Activated CD8-positive, alpha-beta memory T cell treated with anti-CD3 and anti-CD28 coated beads, Interleukin-2, amount 50 U/mL, for 1 hour (primary cell): ENCODE measurements at regions not wholly inside any gene's neighbourhood (a gene's known extent, or its start where the extent isn't known, plus 50 kb on each side); places are given as distances from the start of the nearest gene placed in this dataset.

Source experiments
- DNase-seq: peaks from one replicate; pipeline ENCODE4 v3.0.0-alpha.2; 2020; ENCODE audit errors: extremely low read depth

- no peak for DNase-seq
These were observed 616.6 kb downstream of the FGF9 start for GRCh38 chr13:22287343-22287920.

GRCh38 chr13:22288496-22288895 lies 617.6 kb downstream of the FGF9 start:
- no peak for DNase-seq

- DNase-seq, result no peak
These were observed 618.8 kb downstream of the FGF9 start for GRCh38 chr13:22289711-22290110.

DNA sequence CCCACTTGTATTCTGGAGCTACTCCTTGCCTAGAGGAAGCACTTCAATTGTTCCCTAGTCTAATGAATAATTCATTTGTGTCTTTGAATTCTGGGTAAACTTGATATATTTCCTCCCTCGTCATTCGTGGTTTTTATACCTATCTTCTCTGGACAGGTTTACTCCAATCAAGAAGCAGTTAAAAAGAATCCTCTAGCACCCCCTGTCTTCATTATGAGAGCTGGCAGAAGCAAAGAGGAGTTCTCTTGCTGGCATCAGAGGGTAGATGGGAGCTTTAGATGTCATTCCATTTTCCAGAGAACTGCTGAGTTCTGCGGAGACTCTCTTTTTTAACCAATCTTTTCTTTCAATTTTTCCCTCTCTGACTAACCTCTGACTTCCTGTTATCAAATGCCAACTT lies 627.7 kb downstream of the FGF9 start:
- no peak for DNase-seq

DNA sequence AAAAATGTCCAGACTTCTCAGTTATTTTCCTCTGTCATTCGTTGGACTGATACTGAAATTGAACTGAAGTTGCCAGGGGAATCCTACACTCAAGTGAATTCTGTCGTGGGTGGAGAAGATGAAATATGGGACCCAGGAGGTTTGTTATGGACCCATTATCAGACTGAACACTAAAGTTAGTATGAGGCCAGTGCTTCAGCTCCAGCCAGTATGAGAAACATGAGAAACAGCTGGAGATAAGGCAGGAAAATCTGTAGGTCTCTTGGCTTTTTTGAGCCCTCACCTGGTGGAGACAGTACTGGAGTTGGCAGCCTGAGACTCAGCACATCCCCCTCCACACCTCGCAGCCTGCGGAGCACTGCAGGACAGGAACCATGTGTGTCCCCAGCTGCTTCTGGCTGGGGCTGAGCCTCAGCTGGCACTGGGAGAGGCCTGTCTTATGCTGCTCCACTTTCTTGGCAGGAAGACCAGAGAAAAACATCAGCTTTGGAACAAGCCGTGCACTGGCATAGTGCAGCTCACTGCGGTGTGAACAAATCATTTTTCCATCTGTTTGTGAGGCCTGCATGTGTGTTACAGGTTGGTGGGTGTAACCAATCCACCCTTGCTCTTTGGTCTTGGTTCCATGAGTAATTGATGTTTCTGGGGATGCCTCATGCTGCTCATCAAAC lies 641.0 kb downstream of the FGF9 start:
- no peak for DNase-seq

- no peak for DNase-seq
These were observed 641.5 kb downstream of the FGF9 start for GRCh38 chr13:22312405-22312803.

GRCh38 chr13:22316494-22317025 lies 645.7 kb downstream of the FGF9 start:
- DNase-seq, result no peak

DNA sequence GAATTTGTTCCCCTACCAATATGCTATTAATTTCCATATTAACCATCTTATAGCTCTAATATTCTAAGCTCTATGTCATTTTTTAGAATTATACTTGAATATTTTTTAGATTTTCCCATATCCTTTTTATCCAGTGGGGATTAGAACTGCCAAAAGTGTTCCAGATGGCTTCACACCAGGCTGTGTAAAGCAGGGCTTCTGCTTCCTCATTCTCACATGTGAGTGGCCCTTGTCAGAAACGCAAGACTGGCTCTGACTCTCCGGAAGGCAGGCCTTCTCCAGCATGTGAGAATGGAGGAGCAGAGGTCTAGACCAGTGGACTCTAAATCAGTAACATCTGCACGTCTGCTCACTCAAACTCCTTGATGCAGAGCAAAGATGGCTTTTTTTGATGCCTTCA lies 650.1 kb downstream of the FGF9 start:
- no peak for DNase-seq

DNA sequence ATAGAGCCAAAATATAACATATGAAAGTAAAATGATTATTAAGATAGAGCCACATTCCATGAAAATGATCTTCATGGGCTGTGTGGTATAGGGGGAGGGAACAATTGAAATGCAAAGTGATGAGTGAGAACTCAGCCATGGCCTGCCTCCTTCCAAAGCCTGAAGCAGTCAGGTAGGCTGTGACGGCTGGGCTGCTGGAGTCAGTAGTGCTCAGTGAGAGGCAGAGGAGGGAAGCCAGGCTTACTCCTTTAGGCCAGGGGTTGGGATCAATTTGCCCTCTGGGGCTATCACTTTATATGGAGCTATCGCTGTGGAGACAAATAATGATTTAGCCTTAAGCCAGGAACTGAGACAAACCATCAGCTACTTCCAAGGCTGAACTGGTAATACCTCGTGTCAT lies 654.9 kb downstream of the FGF9 start:
- no peak for DNase-seq

DNA sequence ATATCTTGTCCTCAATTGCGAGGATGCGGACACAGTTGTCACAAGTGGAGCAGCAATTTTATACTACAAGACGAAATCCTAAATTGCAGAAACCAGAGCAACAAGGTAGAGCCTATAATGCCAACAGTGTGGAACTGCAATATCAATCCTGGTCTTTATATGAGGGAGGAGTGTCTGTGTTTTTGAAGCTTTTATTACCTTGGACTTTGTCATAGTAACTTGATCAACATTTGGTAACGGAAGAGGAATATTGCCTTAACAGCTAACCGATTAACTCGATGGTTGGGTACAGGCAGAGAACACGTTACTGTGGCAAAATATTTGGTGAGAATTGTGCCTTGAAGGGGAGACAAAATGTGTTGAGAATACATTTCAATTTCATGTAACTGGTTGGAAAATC lies 661.5 kb downstream of the FGF9 start:
- no peak for DNase-seq

DNA sequence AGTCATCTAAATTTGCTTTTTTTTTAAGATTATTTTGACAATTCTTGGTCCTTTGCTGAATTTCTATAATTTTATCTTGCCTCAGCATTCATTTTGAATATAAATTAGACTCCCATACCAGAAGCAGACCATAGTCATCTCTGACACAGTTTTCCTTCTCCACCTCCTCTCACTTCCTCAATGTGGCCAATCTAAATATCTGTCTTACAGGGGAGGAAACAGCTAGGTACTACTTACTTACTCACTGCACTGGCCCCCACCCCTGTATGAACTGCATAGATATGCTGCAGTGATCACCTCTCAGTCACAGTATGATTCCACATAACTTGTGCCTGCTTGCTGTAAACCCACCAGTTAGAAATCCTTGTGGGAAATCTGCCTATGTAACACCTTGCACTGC lies 665.6 kb downstream of the FGF9 start:
- DNase-seq, result no peak

DNA sequence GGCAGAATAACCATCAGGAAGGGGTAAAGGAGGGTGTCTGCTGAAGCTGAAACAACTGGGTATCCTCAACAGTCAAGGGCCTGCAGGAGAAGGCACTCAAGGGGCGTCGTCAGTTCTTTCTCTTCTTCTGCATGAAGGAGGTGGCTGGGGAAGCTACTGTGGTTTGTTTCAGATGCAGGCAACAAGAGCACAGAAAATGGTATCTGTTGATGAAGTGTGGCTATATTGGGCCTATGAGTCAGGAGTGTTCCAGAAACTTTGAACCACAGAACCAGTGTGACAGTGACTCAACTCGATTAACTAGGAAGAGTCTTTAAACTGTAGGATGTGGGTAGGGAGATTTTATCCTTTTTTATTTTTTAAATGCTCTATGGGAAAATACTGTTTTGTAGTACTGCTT lies 686.3 kb downstream of the FGF9 start:
- DNase-seq, result no peak

DNA sequence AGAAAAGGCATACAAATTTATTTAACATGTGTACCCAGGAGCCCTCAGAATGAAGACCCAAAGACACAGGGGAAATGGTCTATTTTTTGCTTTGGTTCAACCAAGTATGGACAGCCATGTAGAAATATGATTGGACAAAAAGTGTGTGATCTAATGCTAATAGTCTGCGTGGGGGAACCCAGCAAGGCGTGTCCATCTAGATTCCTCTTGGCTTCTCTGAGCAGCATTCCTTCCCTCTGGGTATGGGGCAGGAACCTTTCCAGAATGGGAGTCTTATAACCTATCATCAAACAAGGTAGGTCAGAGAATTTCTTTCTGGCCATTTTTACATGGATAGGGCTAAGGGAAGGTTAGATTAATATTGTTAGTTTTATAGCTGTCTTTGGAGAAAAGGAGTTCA lies 698.2 kb downstream of the FGF9 start:
- DNase-seq, result no peak

DNA sequence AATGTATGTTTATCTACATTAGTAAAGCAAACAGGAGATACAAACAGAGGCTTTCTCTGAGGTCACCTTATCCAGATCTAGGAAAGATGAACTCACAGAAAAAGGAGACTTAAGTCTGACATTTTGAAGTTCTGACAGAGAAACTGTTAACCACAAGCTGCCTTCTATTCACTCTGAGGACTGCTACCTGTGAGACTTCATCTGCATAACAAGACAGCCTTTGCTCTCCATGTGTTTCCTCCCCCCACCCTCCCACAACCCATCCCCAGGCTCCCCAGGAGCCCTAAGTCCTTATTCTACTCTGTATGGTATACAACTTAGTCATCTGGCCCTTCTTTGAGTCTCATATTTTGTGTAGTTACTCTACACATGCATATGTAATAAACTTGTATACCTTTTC lies 699.0 kb downstream of the FGF9 start:
- no peak for DNase-seq

- no peak for DNase-seq
These were observed 701.4 kb downstream of the FGF9 start for GRCh38 chr13:22372261-22372660.

DNA sequence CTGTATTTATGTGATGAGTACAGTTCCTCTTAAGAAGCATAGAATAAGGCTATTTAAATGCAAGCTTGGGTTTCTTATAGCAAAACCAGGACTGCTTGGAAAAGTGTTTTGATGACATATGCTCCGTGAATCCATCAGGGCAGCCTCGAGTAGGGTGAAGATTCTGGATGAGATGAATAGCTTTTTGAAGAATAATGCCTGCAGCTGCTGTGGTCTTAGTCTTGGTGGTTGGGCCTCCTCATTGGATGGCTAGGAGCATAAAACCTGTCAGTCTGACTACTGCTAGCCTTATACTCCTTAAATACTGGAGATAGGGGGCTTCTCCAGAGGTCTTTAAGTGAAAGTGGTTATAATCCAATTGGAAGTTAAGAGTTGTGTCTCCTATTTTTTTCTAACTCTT lies 704.3 kb downstream of the FGF9 start:
- DNase-seq, result no peak

GRCh38 chr13:22387899-22388298 lies 717.0 kb downstream of the FGF9 start:
- no peak for DNase-seq

DNA sequence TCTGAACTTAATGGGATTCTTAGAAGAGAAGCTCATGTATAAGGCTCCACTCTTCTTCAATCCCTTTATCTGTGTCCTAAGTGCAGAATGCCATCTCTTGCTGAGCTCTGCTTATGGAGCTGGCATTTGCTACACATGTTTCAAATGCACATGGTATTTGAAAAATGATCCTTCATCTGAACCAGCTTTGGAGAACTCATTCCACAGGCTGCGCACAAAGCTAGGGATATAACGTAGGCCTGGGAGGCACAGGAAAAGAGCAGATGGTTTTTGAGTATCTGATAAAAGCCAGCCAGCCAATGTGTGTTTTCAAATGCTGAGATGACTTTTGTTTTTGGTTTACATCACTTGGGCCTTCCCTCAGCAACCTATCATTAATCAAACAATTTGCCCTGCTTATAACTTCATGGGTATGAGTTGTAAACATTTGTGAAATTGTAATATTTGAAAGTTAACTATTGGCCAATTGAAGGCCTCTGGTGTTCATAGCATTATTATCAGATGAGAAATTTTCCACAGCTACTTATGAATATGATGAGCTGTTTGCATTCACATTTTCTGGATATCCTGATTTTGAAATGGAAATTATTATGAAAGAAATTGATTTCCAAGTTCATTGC lies 729.0 kb downstream of the FGF9 start:
- DNase-seq, result no peak

- no peak for DNase-seq
These were observed 731.8 kb downstream of the FGF9 start for GRCh38 chr13:22402682-22403081.

DNA sequence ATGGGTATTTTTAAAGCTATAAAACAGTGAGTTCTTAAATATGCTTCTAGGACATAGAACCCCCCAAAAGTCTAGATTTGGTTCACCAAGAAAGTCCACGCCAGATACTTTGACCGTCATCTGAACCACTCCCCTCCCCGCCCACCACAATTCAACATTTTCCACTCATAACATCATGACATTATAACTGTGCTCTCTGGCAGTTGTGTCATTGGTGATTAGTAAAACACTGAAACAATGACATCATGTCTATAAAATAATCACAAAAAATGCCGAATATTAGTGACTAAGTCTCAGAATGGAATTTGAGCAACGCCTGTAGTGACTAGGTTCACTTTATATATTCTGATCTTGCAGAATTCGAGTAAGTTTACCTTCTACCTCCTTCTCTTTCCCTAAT lies 732.3 kb downstream of the FGF9 start:
- no peak for DNase-seq

DNA sequence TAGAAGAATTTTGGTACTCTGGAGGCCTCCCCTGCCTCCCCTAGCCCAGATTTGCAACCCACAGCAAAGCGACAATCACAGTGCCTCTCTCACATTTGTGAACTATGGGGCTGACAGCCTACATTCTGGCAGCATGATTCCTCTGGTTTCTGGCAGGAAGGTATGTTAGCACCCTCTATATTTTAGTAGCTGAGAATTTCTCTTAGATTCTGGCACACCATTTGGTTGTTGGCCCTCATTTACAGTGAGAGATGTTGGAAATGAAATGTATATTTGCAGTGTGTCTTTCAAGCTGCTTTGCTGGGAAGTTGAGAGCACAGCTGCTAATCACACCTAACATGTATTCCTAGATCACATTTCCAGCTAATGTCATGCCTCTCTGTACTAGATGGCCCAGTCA lies 735.0 kb downstream of the FGF9 start:
- no peak for DNase-seq

DNA sequence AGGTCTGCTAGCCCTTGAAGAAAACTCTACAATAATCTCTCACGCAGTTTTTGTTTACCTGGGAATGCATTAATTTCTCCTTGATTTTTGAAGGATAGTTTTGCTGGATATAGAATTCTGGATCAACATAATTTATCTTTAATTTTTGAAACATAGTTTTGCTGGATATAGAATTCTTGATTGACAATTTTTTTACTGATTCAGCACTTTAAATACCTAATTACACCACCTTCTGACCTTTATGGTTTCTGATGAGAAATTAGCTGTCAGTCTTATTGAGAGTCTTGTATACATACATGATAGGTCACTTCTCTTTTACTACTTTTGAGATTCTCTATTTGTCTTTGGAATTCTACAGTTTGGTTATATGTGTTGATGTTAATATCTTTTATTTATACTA lies 741.6 kb downstream of the FGF9 start:
- DNase-seq, result no peak

- DNase-seq, result no peak
These were observed 751.1 kb downstream of the FGF9 start for GRCh38 chr13:22422023-22422422.
